PFSK-1 (cell line): ENCODE measurements at regions not wholly inside any gene's neighbourhood (a gene's known extent, or its start where the extent isn't known, plus 50 kb on each side); places are given as distances from the start of the nearest gene placed in this dataset.

Experiments
- FOXP2 ChIP-seq: optimal IDR thresholded peaks from 2 replicates; pipeline ENCODE3; 2011; ENCODE audit warnings: borderline replicate concordance, control low read depth, inconsistent platforms; ENCODE audit not compliant: insufficient read depth; ENCODE audit errors: extremely low read length, extremely low read depth
- POLR2AphosphoS5 ChIP-seq: IDR thresholded peaks from 2 replicates; pipeline ENCODE4 v1.6.1; 2012; ENCODE audit warnings: low read depth, mild to moderate bottlenecking, control low read depth, low read length, moderate library complexity
- SIN3A ChIP-seq: IDR thresholded peaks from 2 replicates; pipeline ENCODE4 v1.6.1; 2012; ENCODE audit warnings: mild to moderate bottlenecking, low read length, moderate library complexity, borderline replicate concordance; ENCODE audit not compliant: insufficient read depth
- TAF1 ChIP-seq: IDR thresholded peaks from 2 replicates; pipeline ENCODE4 v1.6.1; 2012; ENCODE audit warnings: low read length, control low read depth, borderline replicate concordance; ENCODE audit not compliant: insufficient read depth
- TF ChIP-seq, protein P1 (sequence below), 2 experiments: IDR thresholded peaks; 2 replicates each; pipeline versions ENCODE4 v1.6.1 to v1.8.0; 2011 to 2012; ENCODE audit warnings: low read depth in 2 of 2, low read length in 2 of 2, control low read depth in 1 of 2, inconsistent platforms in 1 of 2, mild to moderate bottlenecking in 1 of 2, moderate library complexity in 1 of 2; ENCODE audit not compliant: insufficient read depth in 1 of 2

DNA sequence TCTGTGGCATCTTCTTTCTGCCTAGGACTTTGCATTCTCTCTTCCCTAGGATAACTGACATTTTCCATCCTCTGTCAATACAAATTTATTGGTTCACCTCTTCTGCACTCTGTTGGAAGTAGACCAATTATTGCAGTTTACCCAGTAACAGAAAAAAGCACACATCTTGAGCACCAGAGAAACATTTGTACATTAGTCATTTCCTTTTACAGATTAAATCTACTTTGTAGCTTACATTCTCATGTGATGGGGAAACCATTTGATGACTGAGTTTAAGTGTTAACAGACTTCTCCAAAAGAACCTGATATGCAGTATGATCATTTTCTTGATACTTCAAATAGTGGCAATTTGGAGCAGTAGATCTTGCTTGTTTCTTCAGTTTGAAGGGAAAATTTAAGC is 1098.8 kb downstream of the DTWD2 start:
- no peak for TF ChIP-seq SIN3A
- no peak for TF ChIP-seq POLR2AphosphoS5
- TF ChIP-seq, protein P1, sequence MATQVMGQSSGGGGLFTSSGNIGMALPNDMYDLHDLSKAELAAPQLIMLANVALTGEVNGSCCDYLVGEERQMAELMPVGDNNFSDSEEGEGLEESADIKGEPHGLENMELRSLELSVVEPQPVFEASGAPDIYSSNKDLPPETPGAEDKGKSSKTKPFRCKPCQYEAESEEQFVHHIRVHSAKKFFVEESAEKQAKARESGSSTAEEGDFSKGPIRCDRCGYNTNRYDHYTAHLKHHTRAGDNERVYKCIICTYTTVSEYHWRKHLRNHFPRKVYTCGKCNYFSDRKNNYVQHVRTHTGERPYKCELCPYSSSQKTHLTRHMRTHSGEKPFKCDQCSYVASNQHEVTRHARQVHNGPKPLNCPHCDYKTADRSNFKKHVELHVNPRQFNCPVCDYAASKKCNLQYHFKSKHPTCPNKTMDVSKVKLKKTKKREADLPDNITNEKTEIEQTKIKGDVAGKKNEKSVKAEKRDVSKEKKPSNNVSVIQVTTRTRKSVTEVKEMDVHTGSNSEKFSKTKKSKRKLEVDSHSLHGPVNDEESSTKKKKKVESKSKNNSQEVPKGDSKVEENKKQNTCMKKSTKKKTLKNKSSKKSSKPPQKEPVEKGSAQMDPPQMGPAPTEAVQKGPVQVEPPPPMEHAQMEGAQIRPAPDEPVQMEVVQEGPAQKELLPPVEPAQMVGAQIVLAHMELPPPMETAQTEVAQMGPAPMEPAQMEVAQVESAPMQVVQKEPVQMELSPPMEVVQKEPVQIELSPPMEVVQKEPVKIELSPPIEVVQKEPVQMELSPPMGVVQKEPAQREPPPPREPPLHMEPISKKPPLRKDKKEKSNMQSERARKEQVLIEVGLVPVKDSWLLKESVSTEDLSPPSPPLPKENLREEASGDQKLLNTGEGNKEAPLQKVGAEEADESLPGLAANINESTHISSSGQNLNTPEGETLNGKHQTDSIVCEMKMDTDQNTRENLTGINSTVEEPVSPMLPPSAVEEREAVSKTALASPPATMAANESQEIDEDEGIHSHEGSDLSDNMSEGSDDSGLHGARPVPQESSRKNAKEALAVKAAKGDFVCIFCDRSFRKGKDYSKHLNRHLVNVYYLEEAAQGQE (IDR thresholded peaks at IDR 0.05; ENCODE audit: insufficient read depth in 1 of 2, low read depth in 2 of 2, low read length in 2 of 2): no peak
- no peak for TF ChIP-seq TAF1
- TF ChIP-seq FOXP2: no peak

DNA sequence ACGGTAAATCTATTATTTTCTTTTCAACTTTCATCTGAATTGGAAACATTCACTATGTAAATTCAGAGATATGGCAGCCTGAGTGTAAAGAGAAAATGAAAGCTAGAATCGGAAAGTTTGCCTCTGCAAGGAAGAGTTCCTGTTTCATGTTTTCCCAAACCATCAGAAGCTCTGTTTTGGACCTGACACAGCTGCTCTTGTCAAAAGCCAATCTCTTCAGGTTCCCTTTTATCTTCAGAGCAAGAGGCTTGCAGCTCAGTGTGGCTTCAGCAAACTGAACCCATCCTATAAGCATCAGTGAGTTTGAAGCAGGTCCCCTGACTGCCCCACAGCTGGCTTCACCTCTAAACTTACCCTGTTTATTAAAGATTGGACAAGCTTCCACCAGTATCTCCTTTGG is 1099.7 kb downstream of the DTWD2 start:
- TF ChIP-seq, protein P1 (IDR thresholded peaks at IDR 0.05; ENCODE audit: insufficient read depth in 1 of 2, low read depth in 2 of 2, low read length in 2 of 2): no peak
- TF ChIP-seq POLR2AphosphoS5 (no peak), FOXP2 (no peak), SIN3A (no peak), TAF1 (no peak)

DNA sequence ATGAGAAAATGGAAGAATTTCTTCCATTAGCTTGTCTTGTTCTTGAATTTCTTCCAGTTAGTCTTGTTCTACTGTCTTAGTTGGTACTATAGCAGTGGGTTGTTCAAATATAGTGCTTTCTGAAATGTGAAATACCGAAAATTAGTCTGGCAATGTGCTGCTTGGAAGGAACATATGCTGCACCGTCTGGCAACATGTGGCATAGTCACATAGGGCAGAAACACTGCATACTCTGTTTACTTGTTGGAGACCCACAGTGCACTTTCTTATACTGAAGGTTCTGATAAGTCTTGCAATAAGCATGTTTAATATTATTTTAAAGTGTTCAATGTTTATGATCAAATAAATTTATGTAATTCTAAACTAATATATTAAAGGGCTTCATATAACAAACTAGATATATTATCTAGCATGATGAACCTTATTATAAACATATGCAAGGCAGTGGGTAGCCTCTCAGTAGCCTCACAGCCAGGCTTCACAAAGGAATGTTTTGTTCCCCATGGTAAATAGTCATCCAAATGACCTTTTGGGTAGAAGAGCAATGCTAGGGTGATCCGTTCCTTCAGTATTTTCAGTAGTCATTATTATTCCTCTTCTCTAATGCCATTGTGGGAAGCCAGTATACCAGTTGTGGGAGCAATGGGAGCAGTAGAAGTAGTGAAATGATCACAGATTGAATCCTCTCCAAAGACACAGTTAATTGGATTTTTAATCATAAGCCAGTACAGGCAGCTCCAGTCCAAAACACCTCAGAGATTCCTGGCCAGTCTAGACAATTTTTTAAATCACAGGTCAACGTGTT is 1106.7 kb downstream of the DTWD2 start:
- TF ChIP-seq, protein P1 (IDR thresholded peaks at IDR 0.05; ENCODE audit: insufficient read depth in 1 of 2, low read depth in 2 of 2, low read length in 2 of 2): no peak
- TF ChIP-seq SIN3A (no peak), POLR2AphosphoS5 (no peak), TAF1 (no peak), FOXP2 (no peak)

GRCh38 chr5:117880932-117881331 is 1107.4 kb downstream of the DTWD2 start:
- TF ChIP-seq TAF1: no peak

- TF ChIP-seq SIN3A (no peak), TAF1 (no peak), POLR2AphosphoS5 (no peak)
Measured at GRCh38 chr5:117877731-117878130, 1110.6 kb downstream of the DTWD2 start.

DNA sequence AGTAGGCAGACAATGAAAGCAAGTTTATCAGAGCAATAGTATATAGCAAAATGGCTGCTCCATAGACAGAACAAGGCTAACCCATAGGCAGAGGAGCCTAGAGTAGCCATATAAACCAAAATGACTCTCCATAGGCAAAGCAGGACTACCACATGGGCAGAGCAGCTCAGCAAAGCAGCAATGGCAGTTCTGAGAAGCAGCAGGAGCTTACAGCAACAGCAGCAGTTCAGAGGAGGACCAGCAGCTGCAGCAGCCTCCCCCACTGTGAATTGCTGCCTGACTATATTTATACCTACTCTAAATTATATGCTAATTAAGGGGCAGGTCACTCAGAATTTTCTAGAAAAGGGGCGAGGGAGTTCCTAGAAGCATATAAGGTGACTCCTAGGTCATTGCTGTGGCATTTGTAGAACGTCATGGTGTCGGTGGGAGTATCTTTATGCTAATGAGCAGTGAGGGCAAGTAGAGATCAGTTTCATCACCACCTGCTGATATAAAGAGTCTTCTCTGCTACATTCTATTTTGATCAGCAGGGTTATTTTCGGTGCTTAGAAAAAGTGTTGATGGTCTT is 1115.5 kb downstream of the DTWD2 start:
- TF ChIP-seq SIN3A (no peak), FOXP2 (no peak), TAF1 (no peak), POLR2AphosphoS5 (no peak)
- TF ChIP-seq, protein P1 (IDR thresholded peaks at IDR 0.05; ENCODE audit: insufficient read depth in 1 of 2, low read depth in 2 of 2, low read length in 2 of 2): no peak
